ENCODE measurements at regions not wholly inside any gene's neighbourhood (a gene's known extent, or its start where the extent isn't known, plus 50 kb on each side); places are given as distances from the start of the nearest gene placed in this dataset.

GRCh38 chr14:34201909-34202637 lies 251.2 kb upstream of the EGLN3 start:
- TF ChIP-seq, protein P1, sequence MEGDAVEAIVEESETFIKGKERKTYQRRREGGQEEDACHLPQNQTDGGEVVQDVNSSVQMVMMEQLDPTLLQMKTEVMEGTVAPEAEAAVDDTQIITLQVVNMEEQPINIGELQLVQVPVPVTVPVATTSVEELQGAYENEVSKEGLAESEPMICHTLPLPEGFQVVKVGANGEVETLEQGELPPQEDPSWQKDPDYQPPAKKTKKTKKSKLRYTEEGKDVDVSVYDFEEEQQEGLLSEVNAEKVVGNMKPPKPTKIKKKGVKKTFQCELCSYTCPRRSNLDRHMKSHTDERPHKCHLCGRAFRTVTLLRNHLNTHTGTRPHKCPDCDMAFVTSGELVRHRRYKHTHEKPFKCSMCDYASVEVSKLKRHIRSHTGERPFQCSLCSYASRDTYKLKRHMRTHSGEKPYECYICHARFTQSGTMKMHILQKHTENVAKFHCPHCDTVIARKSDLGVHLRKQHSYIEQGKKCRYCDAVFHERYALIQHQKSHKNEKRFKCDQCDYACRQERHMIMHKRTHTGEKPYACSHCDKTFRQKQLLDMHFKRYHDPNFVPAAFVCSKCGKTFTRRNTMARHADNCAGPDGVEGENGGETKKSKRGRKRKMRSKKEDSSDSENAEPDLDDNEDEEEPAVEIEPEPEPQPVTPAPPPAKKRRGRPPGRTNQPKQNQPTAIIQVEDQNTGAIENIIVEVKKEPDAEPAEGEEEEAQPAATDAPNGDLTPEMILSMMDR (IDR thresholded peaks at IDR 0.05; ENCODE audit: partially characterized antibody, unreplicated experiment) = no peak
- no peak overlapping the region for H3K4me3 Mint-ChIP-seq (ENCODE audit: unreplicated experiment)
- no peaks in the 10 kb centered on the region for H3K4me1 Mint-ChIP-seq (ENCODE audit: low read depth, unreplicated experiment)
- H3K27ac Mint-ChIP-seq (ENCODE audit: unreplicated experiment) = no peak overlapping the region
- no peaks in the 10 kb centered on the region for H3K9me3 Mint-ChIP-seq (ENCODE audit: unreplicated experiment)
- peaks cover 6% of the 10 kb centered on the region for H3K36me3 Mint-ChIP-seq (ENCODE audit: unreplicated experiment)
- DNase-seq = no peak
- H3K27me3 Mint-ChIP-seq (ENCODE audit: unreplicated experiment) = peaks cover 4% of the 10 kb centered on the region

GRCh38 chr14:34199585-34199984 lies 248.7 kb upstream of the EGLN3 start:
- TF ChIP-seq, protein P1 (IDR thresholded peaks at IDR 0.05; ENCODE audit: partially characterized antibody, unreplicated experiment) = no peak
- no peak for DNase-seq
- H3K27ac Mint-ChIP-seq (ENCODE audit: unreplicated experiment) = no peak overlapping the region
- no peaks in the 10 kb centered on the region for H3K9me3 Mint-ChIP-seq (ENCODE audit: unreplicated experiment)
- H3K36me3 Mint-ChIP-seq (ENCODE audit: unreplicated experiment) = peaks cover 2% of the 10 kb centered on the region
- H3K4me3 Mint-ChIP-seq (ENCODE audit: unreplicated experiment) = no peak overlapping the region
- H3K27me3 Mint-ChIP-seq (ENCODE audit: unreplicated experiment) = peaks cover 2% of the 10 kb centered on the region
- H3K4me1 Mint-ChIP-seq (ENCODE audit: low read depth, unreplicated experiment) = no peaks in the 10 kb centered on the region

DNA sequence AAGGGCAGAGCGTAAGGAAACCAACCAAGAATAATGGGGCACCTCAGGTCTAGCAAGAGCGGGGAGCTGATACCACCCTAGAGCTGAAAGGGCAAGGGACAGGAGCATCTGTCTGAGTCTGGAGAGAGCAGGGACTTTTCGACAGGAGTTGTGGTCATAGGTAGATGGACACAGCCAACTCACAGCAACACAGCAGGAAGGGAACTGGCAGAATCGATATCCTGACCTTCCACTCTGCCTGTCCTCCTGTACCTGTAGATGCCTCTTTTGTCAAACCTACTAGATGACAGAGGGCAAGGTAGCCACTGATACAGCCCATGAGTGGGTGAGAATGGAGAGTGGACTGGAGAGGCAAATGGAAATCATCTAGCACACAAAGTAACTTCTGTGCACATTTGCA lies 247.2 kb upstream of the EGLN3 start:
- DNase-seq = no peak
- Mint-ChIP-seq H3K4me1 (ENCODE audit: low read depth, unreplicated experiment) (no peaks in the 10 kb centered on the region), H3K4me3 (ENCODE audit: unreplicated experiment) (no peak overlapping the region), H3K9me3 (ENCODE audit: unreplicated experiment) (no peaks in the 10 kb centered on the region), H3K27me3 (ENCODE audit: unreplicated experiment) (no peaks in the 10 kb centered on the region), H3K36me3 (ENCODE audit: unreplicated experiment) (no peaks in the 10 kb centered on the region), H3K27ac (ENCODE audit: unreplicated experiment) (no peak overlapping the region)
- TF ChIP-seq, protein P1 (IDR thresholded peaks at IDR 0.05; ENCODE audit: partially characterized antibody, unreplicated experiment) = no peak

DNA sequence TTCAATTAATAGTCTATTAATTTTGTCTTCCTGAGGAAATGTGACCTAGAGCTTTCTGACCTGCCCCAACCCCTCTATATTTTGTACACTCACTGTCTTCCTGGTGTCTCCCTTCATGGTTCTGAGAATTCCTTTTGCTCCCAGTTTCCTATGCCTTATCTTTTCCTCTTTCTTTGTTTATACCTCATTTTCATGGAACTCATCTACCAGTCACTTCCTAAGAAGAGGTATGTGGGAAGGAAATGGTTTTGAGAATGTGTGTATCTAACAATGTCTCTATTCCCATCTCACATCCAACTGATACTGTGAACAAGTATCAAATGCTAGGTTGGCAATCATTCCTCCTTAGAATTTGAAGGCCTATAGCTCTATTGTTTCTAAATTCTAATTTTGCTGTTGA lies 245.1 kb upstream of the EGLN3 start:
- TF ChIP-seq, protein P1 (IDR thresholded peaks at IDR 0.05; ENCODE audit: partially characterized antibody, unreplicated experiment) = no peak
- Mint-ChIP-seq H3K27me3 (ENCODE audit: unreplicated experiment) (no peaks in the 10 kb centered on the region), H3K27ac (ENCODE audit: unreplicated experiment) (no peak overlapping the region), H3K9me3 (ENCODE audit: unreplicated experiment) (no peaks in the 10 kb centered on the region), H3K4me3 (ENCODE audit: unreplicated experiment) (no peak overlapping the region), H3K4me1 (ENCODE audit: low read depth, unreplicated experiment) (peaks cover under 1% of the 10 kb centered on the region), H3K36me3 (ENCODE audit: unreplicated experiment) (no peaks in the 10 kb centered on the region)
- no peak for DNase-seq

DNA sequence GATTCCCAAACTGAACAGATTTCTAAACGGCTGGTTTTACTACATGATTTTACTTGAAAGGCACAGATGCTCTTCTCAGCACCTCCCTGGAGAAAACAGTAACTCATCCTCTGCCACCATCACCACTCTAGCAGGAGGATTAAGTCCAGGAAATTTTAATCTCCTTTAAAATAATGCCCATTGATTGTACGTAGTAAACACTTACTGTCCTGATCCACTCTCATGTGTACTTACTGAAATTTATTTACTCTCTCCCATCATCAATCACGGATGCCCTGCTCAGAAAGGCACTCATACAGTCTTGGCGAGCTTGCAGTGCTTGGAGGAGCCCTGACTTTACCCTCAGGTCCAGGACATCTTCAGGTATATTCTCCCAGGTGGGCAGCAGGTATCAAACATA lies 239.8 kb upstream of the EGLN3 start:
- Mint-ChIP-seq H3K4me3 (ENCODE audit: unreplicated experiment) (no peak overlapping the region), H3K4me1 (ENCODE audit: low read depth, unreplicated experiment) (peaks cover 7% of the 10 kb centered on the region), H3K9me3 (ENCODE audit: unreplicated experiment) (no peaks in the 10 kb centered on the region), H3K27ac (ENCODE audit: unreplicated experiment) (peak overlapping the region; percentile 15), H3K27me3 (ENCODE audit: unreplicated experiment) (peaks cover 1% of the 10 kb centered on the region), H3K36me3 (ENCODE audit: unreplicated experiment) (no peaks in the 10 kb centered on the region)
- DNase-seq = no peak
- TF ChIP-seq, protein P1 (IDR thresholded peaks at IDR 0.05; ENCODE audit: partially characterized antibody, unreplicated experiment) = no peak
